ENCODE measurements at regions not wholly inside any gene's neighbourhood (a gene's known extent, or its start where the extent isn't known, plus 50 kb on each side); places are given as distances from the start of the nearest gene placed in this dataset.

- Histone ChIP-seq H4K20me1 (ENCODE audit: insufficient read depth, low read length) (no peaks in the 10 kb centered on the region), H3K4me2 (replicated peaks; ENCODE audit: extremely low read depth, low read length, poor library complexity, severe bottlenecking) (no peak overlapping the region), H3K4me1 (ENCODE audit: control insufficient read depth in 1 of 2, insufficient read depth in 2 of 2, low read length in 2 of 2) (no peaks in the 10 kb centered on the region), H2AFZ (ENCODE audit: insufficient read depth, low read depth, low read length, poor library complexity, severe bottlenecking) (no peak overlapping the region), H3K36me3 (replicated peaks in 1 of 2; ENCODE audit: control insufficient read depth in 1 of 2, insufficient read depth in 2 of 2, low read length in 2 of 2) (no peaks in the 10 kb centered on the region), H3K27me3 (ENCODE audit: control insufficient read depth in 2 of 2, insufficient read depth in 2 of 2, low read length in 2 of 2) (no peaks in the 10 kb centered on the region), H3K9me3 (replicated peaks in 1 of 2; ENCODE audit: control insufficient read depth in 1 of 2, insufficient read depth in 1 of 2, low read length in 2 of 2) (no peaks in the 10 kb centered on the region), H3K27ac (ENCODE audit: low read depth in 1 of 2, low read length in 2 of 2) (no peak overlapping the region), H3K79me2 (ENCODE audit: insufficient read depth, low read length) (no peaks in the 10 kb centered on the region), H3K4me3 (replicated peaks in 1 of 3; ENCODE audit: low read depth in 2 of 3, low read length in 3 of 3) (no peak overlapping the region), H3K9ac (ENCODE audit: insufficient read depth, low read length, poor library complexity, severe bottlenecking) (no peak overlapping the region)
- H3K27ac Mint-ChIP-seq: no peak overlapping the region
- no peaks in the 10 kb centered on the region for H3K4me1 Mint-ChIP-seq
- H3K4me3 Mint-ChIP-seq: no peak overlapping the region
- H3K36me3 Mint-ChIP-seq: no peaks in the 10 kb centered on the region
- intact Hi-C loops (cut with micrococcal nuclease): no loop called here
- peaks cover 0 to 4% (median 0%) of the 10 kb centered on the region in 7 donors for H3K9me3 Mint-ChIP-seq
- no peaks in the 10 kb centered on the region for H3K27me3 Mint-ChIP-seq (ENCODE audit: low read depth in 3 of 3)
- no peak for DNase-seq
- TF ChIP-seq, protein P1, sequence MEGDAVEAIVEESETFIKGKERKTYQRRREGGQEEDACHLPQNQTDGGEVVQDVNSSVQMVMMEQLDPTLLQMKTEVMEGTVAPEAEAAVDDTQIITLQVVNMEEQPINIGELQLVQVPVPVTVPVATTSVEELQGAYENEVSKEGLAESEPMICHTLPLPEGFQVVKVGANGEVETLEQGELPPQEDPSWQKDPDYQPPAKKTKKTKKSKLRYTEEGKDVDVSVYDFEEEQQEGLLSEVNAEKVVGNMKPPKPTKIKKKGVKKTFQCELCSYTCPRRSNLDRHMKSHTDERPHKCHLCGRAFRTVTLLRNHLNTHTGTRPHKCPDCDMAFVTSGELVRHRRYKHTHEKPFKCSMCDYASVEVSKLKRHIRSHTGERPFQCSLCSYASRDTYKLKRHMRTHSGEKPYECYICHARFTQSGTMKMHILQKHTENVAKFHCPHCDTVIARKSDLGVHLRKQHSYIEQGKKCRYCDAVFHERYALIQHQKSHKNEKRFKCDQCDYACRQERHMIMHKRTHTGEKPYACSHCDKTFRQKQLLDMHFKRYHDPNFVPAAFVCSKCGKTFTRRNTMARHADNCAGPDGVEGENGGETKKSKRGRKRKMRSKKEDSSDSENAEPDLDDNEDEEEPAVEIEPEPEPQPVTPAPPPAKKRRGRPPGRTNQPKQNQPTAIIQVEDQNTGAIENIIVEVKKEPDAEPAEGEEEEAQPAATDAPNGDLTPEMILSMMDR (IDR thresholded peaks at IDR 0.05): no peak
Measured at GRCh38 chr7:12127455-12127854, 83.6 kb upstream of the TMEM106B start.

DNA sequence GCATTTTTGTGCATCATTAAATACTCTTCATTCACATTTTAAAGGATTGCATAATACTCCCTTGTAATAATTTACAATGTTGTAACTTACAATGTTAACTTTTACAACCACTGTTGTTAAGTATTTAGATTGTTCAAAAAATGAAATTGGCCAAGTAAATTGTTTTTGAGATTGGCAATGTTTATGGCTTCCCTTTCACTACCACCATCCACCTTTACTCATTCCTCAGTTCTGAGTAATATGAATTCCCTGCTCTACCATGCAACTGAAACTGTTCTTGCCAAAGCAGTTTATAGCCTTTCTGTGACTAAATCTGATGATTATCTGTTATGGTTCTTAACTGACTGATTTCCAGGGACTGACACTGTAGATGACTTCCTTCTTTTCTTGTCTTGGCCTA, 80.5 kb upstream of the TMEM106B start:
- H4K20me1 ChIP-seq (ENCODE audit: insufficient read depth, low read length): no peaks in the 10 kb centered on the region
- H3K36me3 ChIP-seq (replicated peaks in 1 of 2; ENCODE audit: control insufficient read depth in 1 of 2, insufficient read depth in 2 of 2, low read length in 2 of 2): no peaks in the 10 kb centered on the region
- H3K4me3 Mint-ChIP-seq: no peak overlapping the region
- no peak overlapping the region for H3K27ac Mint-ChIP-seq
- H2AFZ ChIP-seq (ENCODE audit: insufficient read depth, low read depth, low read length, poor library complexity, severe bottlenecking): no peak overlapping the region
- no peaks in the 10 kb centered on the region for H3K4me1 Mint-ChIP-seq
- no peak overlapping the region for H3K27ac ChIP-seq (ENCODE audit: low read depth in 1 of 2, low read length in 2 of 2)
- TF ChIP-seq, protein P1 (IDR thresholded peaks at IDR 0.05): no peak
- H3K4me2 ChIP-seq (replicated peaks; ENCODE audit: extremely low read depth, low read length, poor library complexity, severe bottlenecking): no peak overlapping the region
- intact Hi-C loops (cut with micrococcal nuclease): no loop called here
- no peak overlapping the region for H3K9ac ChIP-seq (ENCODE audit: insufficient read depth, low read length, poor library complexity, severe bottlenecking)
- H3K4me1 ChIP-seq (ENCODE audit: control insufficient read depth in 1 of 2, insufficient read depth in 2 of 2, low read length in 2 of 2): no peaks in the 10 kb centered on the region
- no peaks in the 10 kb centered on the region for H3K27me3 ChIP-seq (ENCODE audit: control insufficient read depth in 2 of 2, insufficient read depth in 2 of 2, low read length in 2 of 2)
- H3K4me3 ChIP-seq (replicated peaks in 1 of 3; ENCODE audit: low read depth in 2 of 3, low read length in 3 of 3): no peak overlapping the region
- no peaks in the 10 kb centered on the region for H3K79me2 ChIP-seq (ENCODE audit: insufficient read depth, low read length)
- no peaks in the 10 kb centered on the region for H3K9me3 ChIP-seq (replicated peaks in 1 of 2; ENCODE audit: control insufficient read depth in 1 of 2, insufficient read depth in 1 of 2, low read length in 2 of 2)
- H3K36me3 Mint-ChIP-seq: no peaks in the 10 kb centered on the region
- peaks cover 0 to 8% (median 0%) of the 10 kb centered on the region in 7 donors for H3K9me3 Mint-ChIP-seq
- no peak for DNase-seq
- H3K27me3 Mint-ChIP-seq (ENCODE audit: low read depth in 3 of 3): peaks cover 0 to under 1% (median 0%) of the 10 kb centered on the region in 3 donors
